ENCODE measurements at regions not wholly inside any gene's neighbourhood (a gene's known extent, or its start where the extent isn't known, plus 50 kb on each side); places are given as distances from the start of the nearest gene placed in this dataset.

GRCh38 chr20:11218173-11218680 lies 544.4 kb upstream of the JAG1 start:
- TF ChIP-seq CTCF (IDR thresholded peaks at IDR 0.05) (no peak), POLR2A (IDR thresholded peaks at IDR 0.05) (no peak)
